Testis (tissue), 2 donors: ENCODE measurements at regions not wholly inside any gene's neighbourhood (a gene's known extent, or its start where the extent isn't known, plus 50 kb on each side); places are given as distances from the start of the nearest gene placed in this dataset.

ENCODE experiments used
- CTCF ChIP-seq, 3 experiments: fragments of 450-650 bp in 2 of 3; fragments of 200-600 bp in 1 of 3; sonication (generic) in 1 of 3; IDR thresholded peaks; one replicate each; pipeline ENCODE4 v1.5.1; 2016 to 2019; ENCODE audit warnings: antibody characterized with exemption in 3 of 3, mild to moderate bottlenecking in 2 of 3, moderate library complexity in 1 of 3
- POLR2A ChIP-seq: fragments of 450-650 bp; IDR thresholded peaks from one replicate; pipeline ENCODE4 v1.6.1; 2017; ENCODE audit warnings: antibody characterized with exemption, mild to moderate bottlenecking, moderate library complexity

- TF ChIP-seq CTCF (IDR thresholded peaks at IDR 0.05) (no peak), POLR2A (no peak)
Measured at GRCh38 chr6:147757291-147757690, 248.8 kb downstream of the SAMD5 start.
